HG03460 (cell line): ENCODE measurements at regions not wholly inside any gene's neighbourhood (a gene's known extent, or its start where the extent isn't known, plus 50 kb on each side); places are given as distances from the start of the nearest gene placed in this dataset.

Source experiments
- ATAC-seq: cut with Tn5 transposase; IDR thresholded peaks from one replicate; pipeline ENCODE4 v1.9.1; 2021; ENCODE audit not compliant: unreplicated experiment

DNA sequence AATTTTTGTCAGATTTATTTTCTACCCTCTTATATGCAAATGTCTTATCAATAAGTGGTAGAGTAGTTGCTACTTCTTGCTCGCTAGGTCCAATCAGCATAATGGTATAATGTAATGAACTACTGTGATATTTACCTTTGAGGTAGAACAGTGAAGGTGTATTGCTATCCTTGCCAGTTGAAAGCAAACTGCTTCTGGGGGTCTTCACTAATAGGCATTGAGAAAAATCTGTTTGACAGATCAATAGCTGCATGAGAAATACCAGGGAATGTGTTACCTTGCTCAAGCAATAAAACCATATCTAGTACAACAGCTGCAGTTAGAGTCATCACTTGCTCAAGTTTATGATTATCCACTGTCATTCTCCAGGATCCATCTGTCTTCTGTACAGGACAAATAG, 50.1 kb upstream of the EFEMP1 start:
- ATAC-seq, result no peak

DNA sequence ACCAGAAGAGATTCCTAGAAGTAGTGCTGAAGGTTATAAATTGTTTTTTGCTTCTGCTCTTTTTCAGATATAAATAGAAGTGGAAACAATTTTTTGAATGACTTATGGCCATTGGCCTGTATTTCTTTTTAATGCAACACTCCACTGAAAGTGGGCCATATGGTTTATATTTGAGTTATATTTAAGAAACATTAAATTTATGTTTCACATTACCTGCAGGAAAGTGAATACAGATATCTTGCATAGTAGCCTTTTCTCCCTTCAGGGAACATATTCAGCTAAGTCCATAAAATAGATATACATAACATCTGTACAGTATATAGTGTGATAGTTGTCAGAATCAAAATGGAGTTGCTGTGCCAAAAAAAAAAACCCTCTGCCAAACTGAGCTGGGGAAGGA, 53.1 kb upstream of the EFEMP1 start:
- no peak for ATAC-seq

DNA sequence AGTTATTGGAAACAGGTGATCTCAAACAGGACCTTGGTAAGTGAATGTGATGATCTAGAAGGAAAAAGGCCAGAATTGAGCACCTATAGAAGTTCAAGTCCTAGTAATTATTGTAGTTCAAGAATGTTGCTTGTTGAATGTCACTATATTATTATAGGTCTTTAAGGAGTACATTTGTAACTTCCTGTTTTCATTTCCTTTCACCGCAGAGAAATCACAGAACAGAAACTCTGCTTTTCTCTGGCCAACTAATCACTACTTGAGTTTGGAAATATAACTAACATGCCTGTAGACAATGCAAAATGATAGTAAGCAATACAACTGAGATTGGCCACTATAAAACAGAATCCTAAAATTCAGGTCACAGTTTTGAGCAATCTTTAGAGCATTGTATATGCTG, 61.8 kb upstream of the EFEMP1 start:
- ATAC-seq, result peak; percentile 93

- no peak for ATAC-seq
These were observed 62.4 kb upstream of the EFEMP1 start for GRCh38 chr2:55986001-55986400.

DNA sequence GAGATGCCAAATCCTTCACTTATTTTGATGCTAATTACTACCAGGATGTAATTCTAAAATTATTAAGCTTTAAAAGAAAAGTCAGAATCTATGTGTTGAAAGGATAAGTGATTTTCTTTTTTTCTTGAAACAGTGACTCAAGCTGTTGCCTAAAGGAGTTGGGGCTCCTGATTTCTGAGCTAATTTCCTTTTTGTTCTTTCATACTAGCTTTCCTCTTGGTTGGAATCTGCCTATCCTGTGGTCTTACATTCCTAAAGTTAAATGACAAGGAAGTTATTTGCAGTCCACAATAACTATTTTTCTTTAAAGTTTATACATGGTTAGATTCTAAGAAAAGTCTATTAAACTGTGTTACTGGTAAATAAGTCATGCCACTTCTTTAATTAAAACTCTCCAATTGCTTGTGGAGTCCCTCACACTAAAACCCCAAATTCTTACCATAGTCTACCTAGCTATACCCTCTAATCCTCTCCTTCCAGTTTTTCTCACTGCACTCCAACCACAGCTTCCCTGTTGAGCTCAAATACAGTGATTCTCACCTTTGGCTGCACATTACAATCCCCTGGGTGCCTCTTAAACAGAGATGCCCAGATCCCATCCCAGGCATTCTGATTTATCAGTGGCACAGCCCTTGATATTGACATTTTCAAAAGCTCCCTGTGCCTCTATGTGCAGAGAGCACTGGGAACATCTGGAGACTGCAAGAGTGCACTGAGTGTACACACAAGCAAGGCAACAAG, 63.3 kb upstream of the EFEMP1 start:
- no peak for ATAC-seq

DNA sequence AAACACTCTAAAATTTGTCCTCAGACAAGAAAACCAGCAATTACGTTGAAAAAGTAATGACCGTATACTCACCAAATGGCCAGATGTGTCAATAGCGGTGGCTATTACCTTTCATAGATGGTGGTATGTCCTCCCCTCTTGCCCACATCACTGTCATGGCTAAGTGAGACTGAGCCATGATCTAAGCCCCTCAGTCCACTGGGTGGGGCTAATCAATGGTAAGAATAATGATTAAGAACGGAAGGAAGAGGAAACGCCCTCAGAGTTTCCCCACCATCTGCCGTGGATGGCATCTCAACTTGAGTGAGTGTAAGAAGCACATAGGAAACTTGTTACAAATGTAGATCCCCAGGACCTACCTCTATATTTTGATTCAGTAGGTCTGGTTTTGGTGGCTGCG, 65.8 kb upstream of the EFEMP1 start:
- no peak for ATAC-seq

GRCh38 chr2:55992455-55992854, 68.9 kb upstream of the EFEMP1 start:
- no peak for ATAC-seq

DNA sequence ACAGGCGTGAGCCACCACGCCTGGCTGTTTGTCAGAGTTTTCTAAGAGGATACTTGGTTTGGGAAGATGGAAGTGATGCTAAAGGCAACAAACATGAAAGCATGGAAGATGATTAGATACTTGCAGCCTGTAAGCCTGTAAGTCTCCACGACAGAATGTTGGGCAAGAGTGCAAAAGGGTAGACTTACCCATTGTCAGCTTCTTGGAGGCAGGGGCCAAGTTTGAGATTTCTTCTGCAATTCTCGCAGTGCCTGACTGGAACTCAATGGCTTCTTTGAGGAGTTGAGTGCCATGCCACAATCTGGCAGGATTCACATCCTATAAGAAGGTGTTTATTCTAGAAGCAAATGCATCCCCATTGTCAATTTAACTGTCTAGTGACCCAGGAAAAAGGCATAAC, 70.1 kb upstream of the EFEMP1 start:
- ATAC-seq, result no peak

- no peak for ATAC-seq
These were observed 71.6 kb upstream of the EFEMP1 start for GRCh38 chr2:55995211-55995610.

- ATAC-seq, result no peak
These were observed 72.3 kb upstream of the EFEMP1 start for GRCh38 chr2:55995902-55996301.

- ATAC-seq, result no peak
These were observed 75.6 kb upstream of the EFEMP1 start for GRCh38 chr2:55999231-55999630.

DNA sequence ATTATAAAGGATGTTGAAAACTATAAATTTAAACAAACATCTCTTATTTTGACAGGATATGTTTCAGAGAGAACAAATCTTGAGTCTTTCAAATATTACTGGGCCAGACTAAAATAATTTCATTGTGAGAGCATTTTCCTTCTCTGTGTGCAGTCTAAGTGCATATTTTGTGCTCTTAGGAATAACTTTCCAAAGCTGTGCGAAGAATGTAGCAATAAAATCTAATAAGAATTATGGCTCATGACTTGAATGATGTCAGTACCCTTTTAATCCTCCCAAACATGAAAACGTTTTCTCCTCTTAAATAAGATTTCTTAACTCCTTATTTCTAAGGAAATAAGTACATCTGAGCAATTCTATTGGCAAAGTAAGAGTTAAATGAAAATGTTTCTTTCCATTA, 76.2 kb upstream of the EFEMP1 start:
- ATAC-seq, result no peak

DNA sequence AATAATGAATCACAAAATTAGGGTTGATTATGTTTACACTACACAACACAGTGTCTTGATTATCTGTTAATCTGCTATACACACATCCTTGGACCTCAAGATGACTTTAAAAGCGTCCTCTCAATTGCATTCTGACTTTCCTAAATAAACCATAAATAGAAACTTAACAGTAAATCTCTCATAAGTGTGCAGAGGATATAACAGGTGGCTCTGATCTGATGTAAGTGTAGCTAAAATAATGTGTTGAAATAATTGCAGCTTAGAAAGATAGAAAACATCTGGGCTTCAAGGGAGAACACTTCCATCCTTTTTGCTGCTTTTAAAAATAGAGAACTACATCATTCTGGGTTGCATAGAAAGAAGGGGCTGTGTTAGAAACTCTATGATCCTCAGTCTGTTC, 78.4 kb upstream of the EFEMP1 start:
- ATAC-seq, result no peak

DNA sequence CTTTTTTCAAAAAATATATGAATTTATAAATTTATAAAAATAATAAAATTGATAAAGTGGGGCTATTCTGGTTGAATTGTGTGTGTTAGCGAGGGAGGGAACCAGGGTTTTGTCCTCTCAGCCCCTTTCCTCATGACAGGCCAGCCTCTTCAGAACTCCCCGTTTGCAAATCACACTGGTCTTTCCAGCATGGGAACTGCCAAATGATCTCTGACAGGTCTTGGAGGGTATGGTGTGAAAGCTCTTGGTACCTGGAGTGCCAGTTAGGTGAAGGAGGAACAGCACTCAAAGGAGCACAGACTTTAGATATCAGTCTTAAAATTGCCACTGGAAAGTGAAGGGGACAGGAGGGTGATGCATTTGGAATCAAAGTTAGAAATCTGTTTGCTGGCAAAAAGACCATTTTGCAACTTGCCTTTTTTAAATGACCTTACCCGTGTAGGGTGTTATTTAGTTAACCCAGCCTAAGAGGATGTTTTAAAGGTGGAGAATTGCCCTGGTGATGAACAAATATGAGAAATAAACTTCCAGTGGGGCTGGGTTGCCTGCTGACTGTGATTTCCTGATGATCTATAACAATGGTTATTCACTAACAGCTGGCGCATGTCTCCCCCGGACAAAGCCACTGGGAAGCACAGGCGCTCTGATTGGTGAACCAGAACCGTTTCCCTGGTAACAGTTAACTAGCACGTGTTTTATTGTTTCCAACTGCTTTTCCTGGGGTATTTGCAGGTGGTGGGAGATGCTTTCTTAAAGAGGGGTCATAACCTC, 85.3 kb upstream of the EFEMP1 start:
- ATAC-seq, result no peak

- ATAC-seq, result no peak
These were observed 86.3 kb upstream of the EFEMP1 start for GRCh38 chr2:56009758-56010458.

- ATAC-seq, result no peak
These were observed 88.0 kb upstream of the EFEMP1 start for GRCh38 chr2:56011624-56012023.

DNA sequence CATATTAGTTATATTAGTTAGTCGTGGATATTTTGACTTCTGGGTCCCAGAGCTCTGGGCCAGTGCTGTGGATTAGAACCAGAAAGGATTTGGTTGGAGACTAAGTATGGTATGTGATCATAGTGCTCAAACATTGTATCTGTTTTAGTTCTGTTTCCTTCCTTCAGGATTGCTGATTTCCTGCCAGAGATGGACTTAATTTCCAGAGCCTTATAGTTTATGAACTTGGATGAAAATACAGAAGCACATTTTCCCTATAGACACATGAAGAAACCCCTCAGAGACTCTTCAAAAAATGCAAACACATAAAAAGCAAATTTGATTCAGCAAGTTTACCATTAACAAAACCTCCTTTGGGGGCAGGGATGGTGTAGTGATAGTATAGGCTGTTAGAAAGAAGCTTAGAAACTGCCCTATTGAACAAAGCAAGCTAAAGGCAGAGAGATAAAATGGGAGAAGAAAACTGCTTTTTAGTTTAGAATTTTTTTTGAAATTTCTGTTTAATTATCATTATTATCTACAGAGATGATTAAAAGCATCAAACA, 88.7 kb upstream of the EFEMP1 start:
- no peak for ATAC-seq

DNA sequence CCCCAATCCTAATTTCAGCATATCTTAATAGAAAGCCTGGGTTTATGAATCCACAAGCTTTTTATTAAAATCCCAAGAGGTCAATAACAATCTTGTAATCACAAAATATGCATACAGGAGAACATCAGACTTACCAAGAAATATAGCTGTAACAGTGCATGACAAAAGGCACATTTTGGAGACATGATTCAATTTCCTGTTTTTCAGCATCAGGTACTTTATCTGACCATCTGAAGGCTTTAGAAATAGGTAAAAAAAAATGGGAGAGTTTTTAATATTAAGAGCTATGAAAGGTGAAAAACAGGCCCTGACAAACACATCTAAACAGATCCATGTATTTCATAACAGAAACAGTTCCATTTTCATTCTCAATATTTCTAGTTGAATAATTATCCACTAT, 89.9 kb upstream of the EFEMP1 start:
- no peak for ATAC-seq

DNA sequence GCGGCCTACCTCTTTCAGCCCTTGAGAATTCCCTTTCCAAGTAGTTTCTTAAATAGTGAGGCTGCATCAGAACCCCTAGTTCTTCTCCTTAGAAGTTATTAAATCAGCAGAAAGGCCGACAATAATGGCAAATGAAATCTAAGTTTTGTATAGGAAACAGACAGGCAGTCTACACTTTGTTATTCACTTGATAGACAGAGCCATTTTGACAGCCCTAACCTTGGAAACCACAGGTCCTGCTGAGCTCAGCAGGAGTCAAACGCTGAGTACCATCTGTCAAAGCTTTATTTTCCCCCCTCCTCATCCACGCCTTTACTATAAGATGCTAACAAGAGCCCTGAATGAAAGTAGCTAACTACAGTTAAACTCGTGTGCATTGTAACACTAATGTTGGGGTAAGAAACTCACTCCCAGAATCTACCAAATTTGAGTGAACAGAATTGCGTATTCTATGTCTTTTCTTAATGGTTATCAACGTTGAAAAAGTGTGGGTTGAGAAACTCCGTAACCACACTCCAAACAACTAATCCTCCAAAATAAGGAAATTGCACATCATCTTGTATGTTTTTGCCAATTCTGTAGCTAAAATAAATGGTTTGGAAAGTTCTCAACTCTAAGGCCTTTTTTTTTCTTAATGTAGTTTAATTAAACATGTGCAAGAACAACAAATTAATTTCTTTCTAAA, 90.6 kb upstream of the EFEMP1 start:
- ATAC-seq, result no peak

GRCh38 chr2:56015711-56016115, 92.1 kb upstream of the EFEMP1 start:
- ATAC-seq, result no peak

DNA sequence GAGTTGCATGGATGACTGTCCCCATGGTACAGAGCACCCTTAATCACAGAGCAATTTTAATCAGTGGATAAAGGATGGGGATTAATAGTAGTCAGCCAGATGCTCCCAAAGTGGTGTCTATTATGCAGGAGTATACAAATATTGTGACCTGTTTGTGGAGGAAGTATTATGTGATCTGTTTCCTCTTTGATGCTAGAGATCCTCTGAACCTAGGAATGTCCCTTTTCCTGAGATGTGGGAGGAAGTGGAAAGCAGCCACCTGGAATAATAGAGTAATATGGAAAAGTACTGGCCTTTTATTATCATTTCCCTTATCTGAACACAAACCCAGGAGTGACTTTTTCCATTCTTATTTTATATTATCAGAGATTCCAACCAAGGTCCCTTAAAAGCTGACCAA, 94.2 kb upstream of the EFEMP1 start:
- no peak for ATAC-seq
